Body of pancreas (tissue), 4 donors: ENCODE measurements at regions not wholly inside any gene's neighbourhood (a gene's known extent, or its start where the extent isn't known, plus 50 kb on each side); places are given as distances from the start of the nearest gene placed in this dataset.

ENCODE experiments used
- ATAC-seq: fragments of 150-250 bp; one replicate; pipeline ENCODE4 v1.9.1; 2016
- DNase-seq, 4 donors: peaks; one replicate each; pipeline ENCODE4 v3.0.0-alpha.2; 2019
- H3K27ac ChIP-seq, 4 donors: fragments of 200-600 bp; sonication (generic); 1 replicate in 3 of 4; 2 replicates in 1 of 4; pipeline versions ENCODE4 v1.5.1 to v1.6.1; 2016 to 2019; ENCODE audit warnings: mild to moderate bottlenecking in 1 of 4, mixed read lengths in 1 of 4, moderate library complexity in 1 of 4
- H3K27me3 ChIP-seq, 2 donors: fragments of 200-600 bp; sonication (generic); one replicate each; pipeline ENCODE4 v1.6.0; 2016; ENCODE audit warnings: mild to moderate bottlenecking in 1 of 2
- H3K36me3 ChIP-seq, 2 donors: fragments of 200-600 bp; sonication (generic); replicated peaks in 1 of 2; 2 replicates each; pipeline ENCODE4 v1.5.1; 2016; ENCODE audit warnings: low read depth in 2 of 2; ENCODE audit not compliant: insufficient read depth in 1 of 2
- H3K4me1 ChIP-seq: fragments of 200-600 bp; sonication (generic); one replicate; pipeline ENCODE4 v1.6.0; 2016
- H3K4me3 ChIP-seq, 2 donors: fragments of 200-600 bp; sonication (generic); 1 replicate in 1 of 2; 2 replicates in 1 of 2; pipeline ENCODE4 v1.5.1; 2016 to 2019
- H3K9me3 ChIP-seq, 3 donors: fragments of 200-600 bp; sonication (generic); 1 replicate in 2 of 3; 2 replicates in 1 of 3; pipeline ENCODE4 v1.5.1; 2016
- POLR2A ChIP-seq, 3 donors: fragments of 450-650 bp; IDR thresholded peaks; one replicate each; pipeline ENCODE4 v1.6.1; 2016; ENCODE audit warnings: antibody characterized with exemption in 3 of 3, mild to moderate bottlenecking in 2 of 3
- WGBS, 2 donors: methylation state at CpG; one replicate each; pipeline ENCODE4 v1.1.5; 2017; 5-methylcytosine and 5-hydroxymethylcytosine counted together
- intact Hi-C: fragments of 100-400 bp; cut with DNase I; formaldehyde crosslinking; loops from one replicate; pipeline ENCODE4 v1.15.1; 2023
- TF ChIP-seq, protein P1 (sequence below), 7 experiments: fragments of 450-650 bp in 4 of 7; fragments of 200-600 bp in 3 of 7; sonication (generic) in 3 of 7; IDR thresholded peaks; one replicate each; pipeline ENCODE4 v1.5.1; 2016 to 2019; ENCODE audit warnings: antibody characterized with exemption in 7 of 7

DNA sequence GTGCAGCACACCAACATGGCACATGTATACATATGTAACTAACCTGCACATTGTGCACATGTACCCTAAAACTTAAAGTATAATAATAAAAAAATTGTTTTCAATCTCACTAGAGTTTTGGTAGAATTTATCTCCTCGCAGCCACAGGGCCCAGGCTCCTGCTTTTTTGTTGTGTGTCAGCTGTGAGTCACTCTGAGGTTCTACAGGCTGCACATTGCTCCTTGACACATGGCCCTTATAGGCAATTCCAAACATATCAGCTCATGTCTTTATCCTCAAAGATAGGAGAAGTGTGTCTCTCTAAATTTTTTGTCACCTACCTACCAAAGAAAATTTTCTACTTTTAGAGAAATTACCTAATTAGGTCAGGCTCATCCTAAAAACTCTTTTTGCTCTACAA, 252.1 kb upstream of the ADGRL3 start:
- ATAC-seq (no peak), DNase-seq (no peak)
- intact Hi-C loops: no loop called here
- no peaks in the 10 kb centered on the region for H3K9me3 ChIP-seq
- no peak overlapping the region for H3K27ac ChIP-seq
- H3K27me3 ChIP-seq: no peaks in the 10 kb centered on the region
- no peak overlapping the region for H3K4me3 ChIP-seq
- no peaks in the 10 kb centered on the region for H3K4me1 ChIP-seq
- no peaks in the 10 kb centered on the region for H3K36me3 ChIP-seq
- TF ChIP-seq, protein P1, sequence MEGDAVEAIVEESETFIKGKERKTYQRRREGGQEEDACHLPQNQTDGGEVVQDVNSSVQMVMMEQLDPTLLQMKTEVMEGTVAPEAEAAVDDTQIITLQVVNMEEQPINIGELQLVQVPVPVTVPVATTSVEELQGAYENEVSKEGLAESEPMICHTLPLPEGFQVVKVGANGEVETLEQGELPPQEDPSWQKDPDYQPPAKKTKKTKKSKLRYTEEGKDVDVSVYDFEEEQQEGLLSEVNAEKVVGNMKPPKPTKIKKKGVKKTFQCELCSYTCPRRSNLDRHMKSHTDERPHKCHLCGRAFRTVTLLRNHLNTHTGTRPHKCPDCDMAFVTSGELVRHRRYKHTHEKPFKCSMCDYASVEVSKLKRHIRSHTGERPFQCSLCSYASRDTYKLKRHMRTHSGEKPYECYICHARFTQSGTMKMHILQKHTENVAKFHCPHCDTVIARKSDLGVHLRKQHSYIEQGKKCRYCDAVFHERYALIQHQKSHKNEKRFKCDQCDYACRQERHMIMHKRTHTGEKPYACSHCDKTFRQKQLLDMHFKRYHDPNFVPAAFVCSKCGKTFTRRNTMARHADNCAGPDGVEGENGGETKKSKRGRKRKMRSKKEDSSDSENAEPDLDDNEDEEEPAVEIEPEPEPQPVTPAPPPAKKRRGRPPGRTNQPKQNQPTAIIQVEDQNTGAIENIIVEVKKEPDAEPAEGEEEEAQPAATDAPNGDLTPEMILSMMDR (IDR thresholded peaks at IDR 0.05): no peak
- TF ChIP-seq POLR2A (IDR thresholded peaks at IDR 0.05): no peak
- WGBS, 2 donors: 50 to 62% methylated on average over 1 of the region's 1 CpG

DNA sequence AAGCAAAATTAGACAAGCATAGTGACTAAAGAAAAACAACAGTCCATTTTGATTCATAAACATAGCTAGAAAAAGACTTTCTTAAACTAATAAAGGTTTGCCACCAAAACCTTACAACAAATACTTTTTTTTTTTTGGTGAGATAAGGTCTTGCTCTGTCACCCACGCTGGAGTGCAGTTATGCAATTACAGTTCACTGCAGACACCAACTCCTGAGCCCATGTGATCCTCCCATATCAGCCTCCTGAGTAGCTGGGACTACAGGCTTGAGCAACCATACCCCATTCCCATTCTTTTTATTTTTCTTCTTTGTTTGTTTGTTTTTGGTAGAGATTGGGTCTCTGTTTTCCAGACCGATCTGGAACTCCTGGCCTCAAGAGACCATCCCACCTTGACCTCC, 247.2 kb upstream of the ADGRL3 start:
- Histone ChIP-seq H3K27me3 (no peaks in the 10 kb centered on the region), H3K4me1 (no peaks in the 10 kb centered on the region), H3K9me3 (no peaks in the 10 kb centered on the region), H3K4me3 (no peak overlapping the region), H3K27ac (no peak overlapping the region), H3K36me3 (no peaks in the 10 kb centered on the region)
- intact Hi-C loops: no loop called here
- TF ChIP-seq, protein P1 (IDR thresholded peaks at IDR 0.05): no peak
- no peak for TF ChIP-seq POLR2A (IDR thresholded peaks at IDR 0.05)
- ATAC-seq: no peak
- no peak for DNase-seq
- WGBS, 2 donors: 39 to 49% methylated on average over 2 of the region's 2 CpGs

DNA sequence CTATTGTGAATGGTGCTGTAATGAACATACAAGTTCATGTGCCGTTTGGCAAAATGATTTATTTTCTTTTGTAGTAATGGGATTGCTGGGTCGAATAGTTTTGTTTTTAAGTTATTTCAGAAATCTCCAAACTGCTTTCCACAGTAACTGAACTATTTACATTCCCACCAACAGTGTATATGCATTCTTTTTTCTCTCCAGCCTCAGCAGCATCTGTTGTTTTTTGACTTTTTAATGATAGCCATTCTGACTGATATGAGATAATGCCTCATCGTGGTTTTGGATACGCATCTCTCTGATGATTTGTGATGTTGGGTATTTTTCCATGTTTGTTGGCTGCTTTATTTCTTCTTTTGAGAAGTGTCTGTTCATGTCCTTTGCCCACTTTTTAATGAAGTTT, 246.3 kb upstream of the ADGRL3 start:
- no peak for TF ChIP-seq POLR2A (IDR thresholded peaks at IDR 0.05)
- TF ChIP-seq, protein P1 (IDR thresholded peaks at IDR 0.05): no peak
- WGBS, 2 donors: 44 to 59% methylated on average over 4 of the region's 4 CpGs
- Histone ChIP-seq H3K36me3 (no peaks in the 10 kb centered on the region), H3K27ac (no peak overlapping the region), H3K4me3 (no peak overlapping the region), H3K27me3 (no peaks in the 10 kb centered on the region), H3K4me1 (no peaks in the 10 kb centered on the region), H3K9me3 (no peaks in the 10 kb centered on the region)
- DNase-seq: no peak
- no peak for ATAC-seq
- intact Hi-C loops: no loop called here

DNA sequence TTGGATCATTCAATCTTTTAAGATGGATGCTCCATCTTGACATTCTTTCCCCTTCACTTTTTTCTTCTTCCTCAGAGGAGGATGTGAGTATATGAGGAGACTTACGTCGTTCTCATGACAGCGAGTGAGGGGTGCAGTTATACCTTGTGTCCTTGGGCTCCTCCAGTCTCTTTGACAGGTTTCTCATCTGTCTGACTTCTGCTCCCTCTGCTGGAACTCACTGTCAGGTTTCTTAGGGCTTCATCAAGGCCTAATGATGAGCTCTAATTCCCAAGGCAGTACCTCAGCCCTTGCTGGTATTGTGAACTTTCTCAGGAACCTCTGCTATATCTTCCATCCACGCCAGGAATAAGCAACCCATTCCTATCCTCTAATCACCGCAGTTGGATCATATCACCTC, 237.8 kb upstream of the ADGRL3 start:
- H3K27ac ChIP-seq: no peak overlapping the region

DNA sequence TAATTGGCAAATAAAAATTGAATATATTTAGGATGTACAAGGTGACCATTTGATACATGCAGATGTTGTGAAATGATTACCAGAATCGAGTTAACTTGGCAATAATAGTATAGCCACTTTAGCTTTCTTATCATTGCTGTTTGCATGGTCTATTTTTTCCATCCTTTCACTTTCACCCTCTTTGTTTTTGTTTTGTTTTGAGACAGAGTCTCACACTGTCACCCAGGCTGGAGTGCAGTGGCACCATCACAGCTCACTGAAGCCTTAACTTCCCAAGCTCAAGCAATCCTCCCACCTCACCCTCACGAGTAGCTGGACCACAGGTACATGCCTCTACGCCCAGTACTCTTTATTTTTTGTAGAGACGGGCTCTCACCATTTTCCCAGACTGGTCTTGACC, 218.6 kb upstream of the ADGRL3 start:
- no peak for TF ChIP-seq POLR2A (IDR thresholded peaks at IDR 0.05)
- TF ChIP-seq, protein P1 (IDR thresholded peaks at IDR 0.05): no peak

More for the DNA sequence above, 237.8 kb upstream of the ADGRL3 start:
- no peaks in the 10 kb centered on the region for H3K9me3 ChIP-seq
- DNase-seq (no peak), ATAC-seq (no peak)
- intact Hi-C loops: no loop called here
- 61 to 63% methylated on average over 5 of the region's 5 CpGs for WGBS, 2 donors
- TF ChIP-seq, protein P1 (IDR thresholded peaks at IDR 0.05): no peak
- no peak for TF ChIP-seq POLR2A (IDR thresholded peaks at IDR 0.05)
- H3K4me3 ChIP-seq: no peak overlapping the region
- no peaks in the 10 kb centered on the region for H3K36me3 ChIP-seq
- no peaks in the 10 kb centered on the region for H3K4me1 ChIP-seq
- no peaks in the 10 kb centered on the region for H3K27me3 ChIP-seq

More for the DNA sequence above, 218.6 kb upstream of the ADGRL3 start:
- peaks cover 0 to 3% (median 0%) of the 10 kb centered on the region in 3 donors for H3K9me3 ChIP-seq
- no peaks in the 10 kb centered on the region for H3K36me3 ChIP-seq
- no peak for ATAC-seq
- no peak for DNase-seq
- H3K27me3 ChIP-seq: no peaks in the 10 kb centered on the region
- H3K4me3 ChIP-seq: no peak overlapping the region
- no peaks in the 10 kb centered on the region for H3K4me1 ChIP-seq
- H3K27ac ChIP-seq: no peak overlapping the region
- intact Hi-C loops: no loop called here
- 32 to 39% methylated on average over 4 of the region's 4 CpGs for WGBS, 2 donors
